Mesenchymal stem cell (in vitro differentiated cells and primary cell): ENCODE measurements at regions not wholly inside any gene's neighbourhood (a gene's known extent, or its start where the extent isn't known, plus 50 kb on each side); places are given as distances from the start of the nearest gene placed in this dataset.

Experiments
- DNase-seq: peaks from one replicate; pipeline ENCODE4 v3.0.0-alpha.2; 2013
- H2AFZ ChIP-seq: one replicate; pipeline ENCODE4 v1.6.1; 2013; ENCODE audit warnings: low read depth, mild to moderate bottlenecking, control low read depth, inconsistent platforms, low read length, moderate library complexity
- H2AK5ac ChIP-seq: 2 replicates; pipeline ENCODE4 v1.6.1; 2013; ENCODE audit warnings: low read length, moderate library complexity, mild to moderate bottlenecking, inconsistent platforms; ENCODE audit not compliant: severe bottlenecking
- H2BK120ac ChIP-seq: one replicate; pipeline ENCODE4 v1.6.1; 2013; ENCODE audit warnings: low read depth, mild to moderate bottlenecking, inconsistent platforms, low read length, moderate library complexity
- H2BK12ac ChIP-seq, 2 experiments: one replicate each; pipeline ENCODE4 v1.6.1; 2013; ENCODE audit warnings: inconsistent platforms in 2 of 2, low read length in 2 of 2, mild to moderate bottlenecking in 2 of 2, moderate library complexity in 2 of 2, control low read depth in 1 of 2
- H2BK15ac ChIP-seq: one replicate; pipeline ENCODE4 v1.6.1; 2013; ENCODE audit warnings: mild to moderate bottlenecking, low read depth, inconsistent platforms; ENCODE audit not compliant: poor library complexity, severe bottlenecking
- H2BK5ac ChIP-seq: 2 replicates; pipeline ENCODE4 v1.6.1; 2013; ENCODE audit warnings: low read depth, mild to moderate bottlenecking, low read length, control low read depth, inconsistent platforms; ENCODE audit not compliant: poor library complexity, severe bottlenecking
- H3K14ac ChIP-seq, 2 experiments: one replicate each; pipeline ENCODE4 v1.6.1; 2013; ENCODE audit warnings: inconsistent platforms in 2 of 2, low read length in 2 of 2, control low read depth in 1 of 2, mild to moderate bottlenecking in 1 of 2, moderate library complexity in 1 of 2
- H3K18ac ChIP-seq, 2 experiments: one replicate each; pipeline ENCODE4 v1.6.1; 2013; ENCODE audit warnings: inconsistent platforms in 2 of 2, low read length in 2 of 2, control low read depth in 1 of 2, low read depth in 1 of 2, mild to moderate bottlenecking in 1 of 2
- H3K23ac ChIP-seq, 2 experiments: one replicate each; pipeline ENCODE4 v1.6.1; 2013; ENCODE audit warnings: inconsistent platforms in 2 of 2, low read length in 2 of 2, mild to moderate bottlenecking in 2 of 2, moderate library complexity in 2 of 2, control low read depth in 1 of 2
- H3K27ac ChIP-seq: 2 replicates; pipeline ENCODE4 v1.5.1; 2013; ENCODE audit warnings: mild to moderate bottlenecking, moderate library complexity, low read length, control low read depth, inconsistent platforms; ENCODE audit not compliant: poor library complexity, severe bottlenecking
- H3K27me3 ChIP-seq, 2 experiments: 2 replicates each; pipeline versions ENCODE4 v1.6.1 to v1.7.0; 2013; ENCODE audit warnings: low read length in 2 of 2, mild to moderate bottlenecking in 2 of 2, moderate library complexity in 2 of 2, control low read depth in 1 of 2, inconsistent platforms in 1 of 2; ENCODE audit not compliant: control insufficient read depth in 1 of 2, insufficient read depth in 1 of 2
- H3K36me3 ChIP-seq, 2 experiments: 2 replicates each; pipeline versions ENCODE4 v1.6.1 to v1.7.0; 2013; ENCODE audit warnings: low read length in 2 of 2, control low read depth in 1 of 2, inconsistent platforms in 1 of 2, low read depth in 1 of 2, mild to moderate bottlenecking in 1 of 2; ENCODE audit not compliant: insufficient read depth in 2 of 2, control insufficient read depth in 1 of 2
- H3K4ac ChIP-seq, 2 experiments: one replicate each; pipeline ENCODE4 v1.6.1; 2013; ENCODE audit warnings: inconsistent platforms in 2 of 2, low read length in 2 of 2, mild to moderate bottlenecking in 2 of 2, moderate library complexity in 2 of 2, control low read depth in 1 of 2, low read depth in 1 of 2
- H3K4me1 ChIP-seq: 2 replicates; pipeline ENCODE4 v1.6.1; 2013; ENCODE audit warnings: low read depth, low read length, control low read depth; ENCODE audit not compliant: control insufficient read depth, insufficient read depth
- H3K4me2 ChIP-seq: 2 replicates; pipeline ENCODE4 v1.6.1; 2013; ENCODE audit warnings: low read length, mild to moderate bottlenecking, inconsistent platforms; ENCODE audit not compliant: poor library complexity, severe bottlenecking
- H3K4me3 ChIP-seq, 2 experiments: 2 replicates each; pipeline versions ENCODE4 v1.5.1 to v1.7.0; 2013; ENCODE audit warnings: low read length in 2 of 2, mild to moderate bottlenecking in 2 of 2, control low read depth in 1 of 2, low read depth in 1 of 2; ENCODE audit not compliant: insufficient read depth in 1 of 2
- H3K79me1 ChIP-seq: replicated peaks from 2 replicates; pipeline ENCODE4 v1.6.1; 2013; ENCODE audit warnings: mild to moderate bottlenecking, control low read depth, low read length, inconsistent platforms; ENCODE audit not compliant: poor library complexity, severe bottlenecking
- H3K9ac ChIP-seq: 2 replicates; pipeline ENCODE4 v1.7.0; 2013; ENCODE audit warnings: mild to moderate bottlenecking, low read length, moderate library complexity
- H3K9me3 ChIP-seq: 2 replicates; pipeline ENCODE4 v1.7.0; 2013; ENCODE audit warnings: mild to moderate bottlenecking, low read length; ENCODE audit not compliant: control insufficient read depth
- H4K8ac ChIP-seq: one replicate; pipeline ENCODE4 v1.6.1; 2013; ENCODE audit warnings: inconsistent platforms, mild to moderate bottlenecking, low read length, moderate library complexity
- H4K91ac ChIP-seq: one replicate; pipeline ENCODE4 v1.6.1; 2013; ENCODE audit warnings: mild to moderate bottlenecking, low read length, inconsistent platforms
- WGBS: methylation state at CpG from one replicate; pipeline ENCODE4 v1.1.7; 2013; ENCODE audit warnings: mixed read lengths; 5-methylcytosine and 5-hydroxymethylcytosine counted together

GRCh38 chr20:40322941-40323340, 366.1 kb downstream of the MAFB start:
- no peak overlapping the region for H3K4me3 ChIP-seq
- no peak overlapping the region for H2BK15ac ChIP-seq
- no peak overlapping the region for H3K9ac ChIP-seq
- no peak overlapping the region for H3K4me2 ChIP-seq
- no peaks in the 10 kb centered on the region for H3K36me3 ChIP-seq
- H2AK5ac ChIP-seq = no peak overlapping the region
- H2BK5ac ChIP-seq = no peak overlapping the region
- H3K9me3 ChIP-seq = no peaks in the 10 kb centered on the region
- H3K23ac ChIP-seq = no peak overlapping the region
- no peaks in the 10 kb centered on the region for H3K79me1 ChIP-seq
- H2BK120ac ChIP-seq = no peak overlapping the region
- H3K27ac ChIP-seq = no peak overlapping the region
- H2BK12ac ChIP-seq = no peak overlapping the region
- no peak for DNase-seq
- peaks cover 0 to 26% of the 10 kb centered on the region in 2 experiments for H3K27me3 ChIP-seq
- H4K8ac ChIP-seq = no peak overlapping the region
- no peak overlapping the region for H4K91ac ChIP-seq
- no peak overlapping the region for H3K4ac ChIP-seq
- WGBS = no CpG with 5 or more reads among the region's 1 CpG
- H3K18ac ChIP-seq = no peak overlapping the region
- no peaks in the 10 kb centered on the region for H3K4me1 ChIP-seq
- H2AFZ ChIP-seq = no peak overlapping the region
- no peak overlapping the region for H3K14ac ChIP-seq

- Histone ChIP-seq H3K79me1 (no peaks in the 10 kb centered on the region), H3K9ac (no peak overlapping the region), H3K4ac (no peak overlapping the region), H3K27ac (no peak overlapping the region), H3K4me2 (no peak overlapping the region), H3K4me3 (no peak overlapping the region), H3K14ac (no peak overlapping the region), H3K4me1 (no peaks in the 10 kb centered on the region), H2BK15ac (no peak overlapping the region), H3K27me3 (peaks cover 0 to 43% of the 10 kb centered on the region in 2 experiments), H3K9me3 (no peaks in the 10 kb centered on the region), H4K8ac (no peak overlapping the region), H2AFZ (no peak overlapping the region), H2AK5ac (no peak overlapping the region), H3K18ac (no peak overlapping the region), H2BK120ac (no peak overlapping the region), H3K36me3 (no peaks in the 10 kb centered on the region), H2BK12ac (no peak overlapping the region), H2BK5ac (no peak overlapping the region), H4K91ac (no peak overlapping the region), H3K23ac (no peak overlapping the region)
- DNase-seq = no peak
- WGBS = 78% methylated on average over 7 of the region's 7 CpGs
Measured at GRCh38 chr20:40320517-40321011, 368.5 kb downstream of the MAFB start.

- Histone ChIP-seq H3K36me3 (no peaks in the 10 kb centered on the region), H2BK15ac (no peak overlapping the region), H3K18ac (no peak overlapping the region), H3K4me1 (no peaks in the 10 kb centered on the region), H3K4me2 (no peak overlapping the region), H3K27ac (no peak overlapping the region), H3K9ac (no peak overlapping the region), H3K27me3 (peaks cover 0 to 43% of the 10 kb centered on the region in 2 experiments), H3K79me1 (no peaks in the 10 kb centered on the region), H2AFZ (no peak overlapping the region), H3K4ac (no peak overlapping the region), H3K4me3 (no peak overlapping the region), H3K9me3 (no peaks in the 10 kb centered on the region), H2BK12ac (no peak overlapping the region), H2AK5ac (no peak overlapping the region), H2BK120ac (no peak overlapping the region), H3K14ac (no peak overlapping the region), H3K23ac (no peak overlapping the region), H2BK5ac (no peak overlapping the region), H4K91ac (no peak overlapping the region), H4K8ac (no peak overlapping the region)
- no peak for DNase-seq
- WGBS = 75% methylated on average over 15 of the region's 15 CpGs
Measured at GRCh38 chr20:40319741-40320516, 369.1 kb downstream of the MAFB start.

DNA sequence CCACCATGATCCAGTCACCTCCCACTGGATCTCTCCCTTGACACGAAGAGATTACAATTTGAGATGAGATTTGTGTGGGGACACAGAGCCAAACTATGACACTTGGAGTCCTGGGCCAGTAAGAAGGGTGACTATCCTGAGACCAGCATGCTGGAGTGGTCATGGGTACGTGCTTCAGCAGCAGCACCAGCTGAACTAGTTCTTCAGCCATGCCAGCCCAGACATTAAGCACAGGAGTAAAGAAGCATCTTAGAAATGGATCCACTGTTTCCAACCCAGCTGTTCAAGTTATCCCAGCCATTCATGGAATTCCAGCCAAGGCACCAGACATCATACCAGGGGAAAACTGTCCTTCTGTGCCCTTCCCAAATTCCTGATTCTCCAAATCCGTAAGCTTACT, 370.0 kb downstream of the MAFB start:
- Histone ChIP-seq H3K4me1 (no peaks in the 10 kb centered on the region), H2AK5ac (no peak overlapping the region), H4K8ac (no peak overlapping the region), H3K9ac (no peak overlapping the region), H3K79me1 (no peaks in the 10 kb centered on the region), H3K18ac (no peak overlapping the region), H2BK15ac (no peak overlapping the region), H2BK5ac (no peak overlapping the region), H2BK120ac (no peak overlapping the region), H3K9me3 (no peaks in the 10 kb centered on the region), H2BK12ac (no peak overlapping the region), H3K4ac (no peak overlapping the region), H3K27me3 (peaks cover 0 to 43% of the 10 kb centered on the region in 2 experiments), H3K4me2 (no peak overlapping the region), H3K23ac (no peak overlapping the region), H3K36me3 (no peaks in the 10 kb centered on the region), H3K27ac (no peak overlapping the region), H2AFZ (no peak overlapping the region), H3K14ac (no peak overlapping the region), H3K4me3 (no peak overlapping the region), H4K91ac (no peak overlapping the region)
- 83% methylated on average over 2 of the region's 3 CpGs for WGBS
- no peak for DNase-seq
